22Rv1 (cell line): ENCODE measurements at regions not wholly inside any gene's neighbourhood (a gene's known extent, or its start where the extent isn't known, plus 50 kb on each side); places are given as distances from the start of the nearest gene placed in this dataset.
A peak's percentile ranks its signal among the peaks of the same experiment; 100 is the strongest.

Experiments used
- H3K27ac ChIP-seq: fragments of 450-650 bp; 2 replicates; pipeline ENCODE4 v1.5.1; 2017
- ZFX ChIP-seq: fragments of 450-650 bp; IDR thresholded peaks from 2 replicates; pipeline ENCODE4 v1.6.1; 2017; ENCODE audit warnings: antibody characterized with exemption, borderline replicate concordance
- TF ChIP-seq, protein P1 (sequence below): fragments of 450-650 bp; IDR thresholded peaks from 2 replicates; pipeline ENCODE4 v1.5.1; 2017; ENCODE audit warnings: mild to moderate bottlenecking

DNA sequence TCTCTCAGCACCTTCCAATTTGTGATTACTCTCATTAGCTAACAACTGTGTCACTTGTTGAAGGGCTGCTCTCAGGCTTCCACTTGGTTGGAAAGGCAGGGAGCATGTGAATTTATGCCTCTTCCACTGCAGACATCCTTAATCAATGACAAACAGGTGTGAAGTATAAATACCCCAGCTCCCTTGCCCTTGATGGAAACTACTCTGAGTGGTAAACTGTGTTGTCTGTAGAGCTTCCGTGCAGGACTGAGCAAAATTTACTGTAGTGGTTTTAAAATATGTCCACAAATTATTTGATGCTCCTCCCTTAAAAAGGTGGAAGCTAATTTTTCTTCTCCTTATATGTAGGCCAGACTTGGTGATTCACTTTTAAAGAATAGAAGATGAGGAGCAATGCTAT is 253.0 kb upstream of the TBX18 start:
- TF ChIP-seq, protein P1, sequence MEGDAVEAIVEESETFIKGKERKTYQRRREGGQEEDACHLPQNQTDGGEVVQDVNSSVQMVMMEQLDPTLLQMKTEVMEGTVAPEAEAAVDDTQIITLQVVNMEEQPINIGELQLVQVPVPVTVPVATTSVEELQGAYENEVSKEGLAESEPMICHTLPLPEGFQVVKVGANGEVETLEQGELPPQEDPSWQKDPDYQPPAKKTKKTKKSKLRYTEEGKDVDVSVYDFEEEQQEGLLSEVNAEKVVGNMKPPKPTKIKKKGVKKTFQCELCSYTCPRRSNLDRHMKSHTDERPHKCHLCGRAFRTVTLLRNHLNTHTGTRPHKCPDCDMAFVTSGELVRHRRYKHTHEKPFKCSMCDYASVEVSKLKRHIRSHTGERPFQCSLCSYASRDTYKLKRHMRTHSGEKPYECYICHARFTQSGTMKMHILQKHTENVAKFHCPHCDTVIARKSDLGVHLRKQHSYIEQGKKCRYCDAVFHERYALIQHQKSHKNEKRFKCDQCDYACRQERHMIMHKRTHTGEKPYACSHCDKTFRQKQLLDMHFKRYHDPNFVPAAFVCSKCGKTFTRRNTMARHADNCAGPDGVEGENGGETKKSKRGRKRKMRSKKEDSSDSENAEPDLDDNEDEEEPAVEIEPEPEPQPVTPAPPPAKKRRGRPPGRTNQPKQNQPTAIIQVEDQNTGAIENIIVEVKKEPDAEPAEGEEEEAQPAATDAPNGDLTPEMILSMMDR, result no peak
- TF ChIP-seq ZFX, result no peak
- H3K27ac ChIP-seq, result no peak overlapping the region

DNA sequence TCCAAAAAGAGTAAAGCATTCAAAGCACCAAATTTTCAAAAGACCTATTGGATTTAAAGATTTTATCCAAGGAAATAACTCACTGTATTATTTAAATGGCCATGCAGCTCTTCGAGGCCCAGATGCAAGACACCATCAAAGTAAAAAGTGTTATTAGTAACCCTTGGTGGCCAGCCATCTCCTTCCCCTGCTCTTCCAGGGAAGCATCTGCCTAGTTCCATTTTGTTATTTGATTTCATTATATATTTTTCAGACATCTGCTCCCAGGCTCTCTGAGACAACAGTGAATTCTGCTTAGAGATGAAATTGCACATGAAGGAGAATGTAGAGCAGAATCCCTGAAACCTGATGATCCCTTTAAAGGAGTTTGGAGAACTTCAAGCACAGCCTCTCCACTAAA is 252.3 kb upstream of the TBX18 start:
- TF ChIP-seq, protein P1, result no peak
- no peak for TF ChIP-seq ZFX

DNA sequence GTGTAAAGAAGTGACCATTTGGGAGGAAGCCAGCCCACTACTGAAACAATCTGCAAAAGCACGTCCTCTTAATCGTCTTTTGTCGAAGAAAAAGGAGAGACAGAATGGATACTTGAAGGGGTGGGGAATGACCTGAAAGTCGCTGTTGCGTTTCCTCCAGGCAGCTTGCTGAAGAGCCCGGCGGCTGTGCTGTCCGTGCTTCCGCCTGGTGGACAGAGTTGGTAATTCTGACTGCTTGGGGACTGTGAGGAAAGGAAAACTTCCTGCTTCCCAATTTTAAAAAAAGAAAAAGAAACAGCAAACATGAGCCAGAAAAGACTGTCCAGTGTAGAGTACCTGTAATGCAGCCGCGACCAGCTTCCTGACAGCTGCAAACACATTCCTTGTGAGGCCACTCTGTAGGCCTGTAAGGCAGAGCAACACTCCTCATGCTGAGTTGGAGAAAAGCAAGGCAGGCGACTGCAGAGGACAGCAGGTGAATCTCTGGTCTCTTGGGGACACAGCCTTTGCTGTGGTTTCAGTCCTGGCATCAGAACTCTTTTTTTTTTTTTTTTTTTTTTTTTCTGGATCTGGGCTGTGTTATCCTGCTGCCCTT is 251.1 kb upstream of the TBX18 start:
- no peak overlapping the region for H3K27ac ChIP-seq
- TF ChIP-seq, protein P1, result peak; percentile 89
- TF ChIP-seq ZFX, result no peak

More for the DNA sequence above, 252.3 kb upstream of the TBX18 start:
- H3K27ac ChIP-seq, result no peak overlapping the region

DNA sequence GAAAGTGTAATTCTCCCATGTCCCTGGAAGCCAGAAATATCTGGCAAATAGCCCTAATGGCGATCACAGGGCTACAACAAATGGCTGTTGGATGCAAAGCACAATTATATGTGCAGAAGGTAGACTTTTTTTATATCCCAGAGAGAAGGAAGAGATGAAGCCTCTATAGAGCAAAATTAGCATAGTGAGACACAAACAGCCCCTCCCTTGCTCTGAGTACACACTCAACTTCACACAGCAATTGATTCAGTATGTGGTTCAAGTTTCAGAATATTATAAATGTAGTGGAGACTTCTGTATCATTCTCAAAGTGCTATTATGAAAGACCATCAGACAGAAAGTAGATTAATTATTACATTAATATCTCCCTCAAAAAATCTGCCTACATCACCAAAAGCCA is 246.5 kb upstream of the TBX18 start:
- TF ChIP-seq, protein P1, result no peak
- no peak for TF ChIP-seq ZFX
- no peak overlapping the region for H3K27ac ChIP-seq

DNA sequence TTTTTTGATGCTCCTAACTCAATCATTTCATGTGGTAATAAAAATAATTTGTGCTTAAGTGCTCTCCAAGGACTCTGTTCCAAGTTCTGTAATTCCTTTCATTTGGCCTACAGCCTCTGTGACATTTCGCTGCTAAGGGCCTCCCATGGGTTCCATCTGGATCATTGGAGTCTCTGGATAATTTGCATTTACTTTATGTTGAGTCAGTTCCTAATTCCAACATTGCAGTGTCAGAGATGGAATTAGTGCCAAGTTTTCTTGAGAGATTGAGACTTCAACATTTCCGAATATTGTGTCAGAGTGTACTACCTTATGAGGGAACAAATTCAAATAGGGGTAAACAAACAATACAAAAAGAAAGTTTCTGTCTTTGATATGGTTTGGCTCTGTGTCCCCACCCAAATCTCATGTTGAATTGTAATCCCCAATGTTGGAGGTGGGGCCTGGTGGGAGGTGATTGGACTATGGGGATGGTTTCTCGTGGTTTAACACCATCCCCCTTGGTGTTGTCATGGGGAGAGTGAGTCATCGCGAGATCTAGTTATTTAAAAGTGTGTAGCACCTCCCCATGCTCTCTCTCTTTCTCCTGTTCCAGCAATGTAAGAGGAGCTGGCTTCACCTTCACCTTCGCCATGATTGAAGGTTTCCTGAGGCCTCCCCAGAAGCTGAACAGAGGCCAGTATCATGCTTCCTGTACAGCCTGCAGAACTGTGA is 244.1 kb upstream of the TBX18 start:
- TF ChIP-seq, protein P1, result no peak
- no peak overlapping the region for H3K27ac ChIP-seq

DNA sequence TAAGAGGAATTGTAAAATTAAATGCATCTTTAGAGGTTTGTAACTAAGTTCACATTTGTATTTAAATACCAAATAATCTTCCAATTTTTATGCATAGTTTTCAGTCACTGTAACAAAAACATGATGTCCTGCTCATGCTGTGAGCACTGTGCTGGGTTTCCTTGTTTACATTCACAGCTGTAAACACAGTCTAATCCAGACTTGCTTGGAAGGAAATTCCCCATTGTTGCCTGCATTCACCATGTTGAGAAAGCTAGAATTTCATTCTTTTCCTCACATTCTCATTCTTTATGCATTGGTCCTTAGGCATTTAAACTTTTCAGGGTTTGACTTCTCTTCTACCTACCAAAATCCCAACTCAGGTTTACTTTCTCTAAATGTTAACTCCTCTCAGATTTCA is 242.0 kb upstream of the TBX18 start:
- H3K27ac ChIP-seq, result no peak overlapping the region
- no peak for TF ChIP-seq ZFX
- TF ChIP-seq, protein P1, result no peak

DNA sequence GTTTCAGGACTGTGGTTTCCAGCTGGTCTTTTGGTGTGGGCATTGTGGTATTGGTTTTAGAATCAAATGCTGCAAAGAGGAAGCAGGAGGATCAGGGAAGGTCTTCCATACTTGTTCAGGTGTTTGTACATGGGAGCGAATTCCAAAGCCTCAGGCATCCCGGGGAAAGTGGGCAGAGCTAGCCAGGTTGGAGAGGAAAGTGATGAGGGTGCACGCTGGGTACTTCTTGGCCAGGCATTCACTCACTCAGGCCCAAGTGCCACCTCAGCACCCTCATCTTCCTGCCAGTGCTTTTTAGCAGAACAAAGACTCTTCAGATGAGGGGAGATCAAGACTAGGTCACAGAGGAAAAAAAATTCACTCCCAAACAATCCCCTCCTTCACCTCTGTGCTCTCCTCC is 241.1 kb upstream of the TBX18 start:
- no peak overlapping the region for H3K27ac ChIP-seq
- TF ChIP-seq, protein P1, result no peak
- no peak for TF ChIP-seq ZFX
